ENCODE measurements at regions not wholly inside any gene's neighbourhood (a gene's known extent, or its start where the extent isn't known, plus 50 kb on each side); places are given as distances from the start of the nearest gene placed in this dataset.

DNA sequence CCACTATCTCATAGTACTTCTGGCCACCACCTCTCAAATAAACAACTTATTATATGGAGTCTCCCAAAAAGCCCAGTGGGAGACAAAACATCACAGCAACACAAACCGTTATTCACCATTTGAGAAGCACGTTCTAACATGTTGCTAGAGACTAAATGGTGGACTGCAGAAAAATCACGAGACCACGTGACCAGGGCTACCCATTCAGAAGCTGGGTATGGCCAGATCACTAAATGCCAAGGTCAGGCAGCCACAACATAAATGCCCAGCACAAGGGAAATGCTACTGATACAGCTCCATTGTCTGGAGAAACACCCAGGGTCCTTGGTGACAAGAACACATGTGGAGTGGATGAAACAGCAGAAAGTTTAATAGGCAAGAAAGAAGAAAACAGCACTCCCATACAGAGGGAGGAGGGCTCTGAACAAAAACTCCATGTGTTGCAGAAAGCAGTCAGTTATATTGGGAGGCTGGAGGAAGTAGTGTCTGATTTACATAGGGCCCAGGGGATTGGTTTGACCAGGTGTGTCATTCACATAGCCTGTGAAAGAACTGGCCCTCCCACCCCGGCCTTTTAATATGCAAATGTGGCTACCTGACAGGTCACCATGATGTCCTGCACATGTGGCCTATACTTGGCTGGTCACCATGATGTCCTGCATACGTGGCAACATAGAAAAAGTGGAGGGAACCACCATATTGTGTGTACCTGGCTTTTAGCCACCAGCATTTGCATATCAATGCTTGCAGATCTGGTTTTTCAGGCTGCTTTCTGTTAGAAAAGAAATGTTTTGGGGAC is 97.2 kb downstream of the TRIM36 start:
- ChIA-PET POLR2A (no interaction called here), CTCF (interaction anchor here (0.6 kb wide), 1 partner anchor 726 kb away, joined by 3 read pairs; no protein-coding TSS in a partner anchor)

DNA sequence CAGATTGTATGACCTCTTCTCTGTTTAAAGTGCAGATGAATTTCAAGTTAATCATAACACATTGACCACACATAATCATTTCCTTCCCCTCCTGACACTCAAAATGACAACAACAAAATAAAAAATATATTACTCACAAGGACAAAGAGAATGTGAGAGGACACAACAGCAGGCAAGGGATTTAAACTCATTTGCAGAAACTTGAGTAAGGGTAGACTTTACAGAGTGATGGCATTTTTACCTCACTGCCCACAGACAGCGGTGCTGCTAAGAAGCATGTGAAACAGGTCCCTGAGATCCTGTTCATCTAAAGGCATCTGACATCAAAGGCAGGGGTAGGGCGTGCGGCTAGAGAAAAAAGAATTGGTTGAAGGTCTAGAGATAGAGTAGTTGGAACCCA is 99.0 kb downstream of the TRIM36 start:
- POLR2A ChIA-PET = no interaction called here
- CTCF ChIA-PET = no interaction called here

DNA sequence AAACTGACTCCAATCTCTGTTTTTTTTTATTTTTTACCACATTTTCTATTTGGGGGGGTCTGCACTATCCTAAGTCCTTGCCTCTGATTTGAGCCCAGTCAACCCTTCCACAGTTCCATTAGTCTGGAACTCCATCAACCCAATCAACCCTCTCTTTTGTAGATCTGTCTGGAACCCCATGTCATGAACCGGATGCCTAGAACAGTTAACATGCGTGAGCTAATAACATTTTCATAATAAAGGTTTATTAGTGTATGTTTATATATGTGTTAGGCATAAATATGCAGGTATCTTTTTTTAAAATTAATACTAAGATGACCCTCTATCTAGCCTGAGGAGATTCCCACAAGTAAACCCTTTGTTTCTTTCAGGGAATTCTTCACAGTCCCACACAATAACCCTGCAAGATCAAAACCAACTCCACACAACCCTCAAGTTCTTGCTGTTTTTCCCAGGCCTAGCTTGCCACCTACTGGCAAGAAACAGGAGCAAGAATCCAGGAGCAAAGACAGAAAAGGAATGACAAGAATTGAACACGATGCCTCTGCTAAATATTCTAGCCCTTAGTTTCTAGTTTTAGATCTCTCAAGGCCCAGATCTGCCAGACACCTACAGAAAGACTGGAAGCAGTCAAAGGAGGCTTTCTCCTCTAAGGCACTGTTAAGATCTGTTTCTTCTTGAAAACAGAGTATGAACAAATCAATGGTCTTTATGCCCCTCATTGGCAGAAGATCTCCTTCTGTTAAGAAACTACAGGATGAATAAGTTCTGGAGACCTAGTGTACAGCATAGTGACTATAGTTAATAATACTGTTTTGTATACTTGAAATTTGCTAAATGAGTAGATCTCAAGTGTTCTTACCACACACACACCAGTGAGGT is 100.4 kb downstream of the TRIM36 start:
- ChIA-PET POLR2A (no interaction called here), CTCF (no interaction called here)

DNA sequence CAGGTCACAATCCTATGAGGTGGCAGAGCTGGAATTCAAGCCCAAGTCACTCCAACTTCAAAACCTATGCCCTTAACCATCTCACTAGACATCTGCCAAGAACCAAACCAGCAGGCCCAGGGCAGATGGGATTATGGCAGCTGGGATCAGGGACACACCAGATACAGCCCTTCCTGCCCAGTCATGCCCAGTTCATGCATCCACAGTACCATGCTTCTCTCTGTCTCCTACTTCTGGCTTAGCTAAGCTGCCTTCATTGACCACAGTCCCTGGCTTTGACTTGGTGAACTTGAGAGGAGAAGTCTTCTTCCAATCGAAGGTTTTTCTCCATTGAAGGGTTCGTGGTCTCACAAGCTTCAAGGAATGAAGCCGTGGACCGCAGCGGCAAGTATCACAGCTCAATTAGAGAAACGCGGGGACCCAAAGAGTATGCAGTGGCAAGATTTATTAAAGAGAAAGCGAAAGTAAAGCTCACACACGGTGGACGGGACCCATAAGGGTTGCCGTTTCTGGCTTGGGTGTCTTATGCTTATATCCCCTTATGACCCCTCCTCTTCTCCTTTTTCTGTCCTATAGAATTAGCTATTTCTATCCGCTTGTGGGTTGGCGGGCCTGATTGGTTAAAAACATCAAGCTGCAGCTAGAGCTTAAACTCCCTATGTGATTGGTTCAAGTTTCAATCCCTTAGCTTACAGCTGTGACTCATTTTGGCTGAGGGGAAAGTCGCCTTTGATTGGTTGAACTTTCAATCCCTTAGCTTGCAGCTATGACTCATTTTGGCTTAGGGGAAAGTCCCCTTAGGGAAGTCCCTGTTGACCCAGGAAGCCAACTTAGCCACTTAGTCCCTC is 101.2 kb downstream of the TRIM36 start:
- ChIA-PET CTCF (no interaction called here), POLR2A (no interaction called here)

DNA sequence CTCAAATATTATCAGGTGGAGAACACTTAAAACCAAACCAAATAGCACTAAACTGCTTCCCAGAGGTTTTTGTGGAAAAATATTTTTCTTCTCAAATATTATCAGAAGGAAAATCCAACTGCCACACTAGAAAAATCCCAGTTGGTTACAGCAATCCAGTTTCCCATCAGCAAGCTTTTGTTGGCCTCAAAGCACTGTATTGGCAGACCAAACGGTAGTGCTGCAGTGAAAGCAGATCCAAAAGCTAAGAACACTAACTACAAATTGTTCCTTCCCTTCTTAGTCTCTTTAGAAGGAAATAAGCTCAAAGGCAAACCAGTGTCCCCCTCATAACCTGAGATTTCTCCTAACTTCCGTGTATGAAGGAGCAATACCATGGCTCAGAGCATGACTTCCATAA is 105.3 kb downstream of the TRIM36 start:
- CTCF ChIA-PET = no interaction called here

DNA sequence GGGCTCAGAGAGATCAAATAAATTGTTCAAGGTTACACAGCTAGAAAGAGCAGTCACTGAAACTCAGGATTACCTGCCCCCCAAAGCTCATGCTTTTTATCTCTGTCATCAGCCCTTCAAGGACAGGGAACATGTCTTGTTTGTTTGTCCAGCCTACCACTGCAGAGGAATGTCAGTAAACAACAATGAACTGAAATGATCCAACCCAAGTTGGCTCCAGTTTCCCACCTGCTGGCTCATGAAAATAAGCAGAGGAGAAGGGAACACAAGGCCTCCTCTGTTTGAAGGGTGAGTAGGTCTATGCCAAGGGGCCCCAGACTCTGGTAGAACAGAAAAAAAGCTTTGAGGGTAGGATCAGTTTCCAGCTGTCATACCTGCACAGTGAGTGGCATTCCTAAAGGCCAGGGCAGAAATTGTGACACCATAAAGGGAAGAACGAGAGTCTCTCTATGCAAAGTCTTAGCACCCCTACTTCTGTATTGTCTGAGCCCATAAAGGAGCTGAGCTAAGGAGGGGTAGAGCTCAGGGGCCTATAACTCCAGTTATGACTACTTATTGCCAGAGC is 115.2 kb downstream of the TRIM36 start:
- ChIA-PET POLR2A (no interaction called here), CTCF (no interaction called here)

More for the DNA sequence above, 105.3 kb downstream of the TRIM36 start:
- POLR2A ChIA-PET = no interaction called here

DNA sequence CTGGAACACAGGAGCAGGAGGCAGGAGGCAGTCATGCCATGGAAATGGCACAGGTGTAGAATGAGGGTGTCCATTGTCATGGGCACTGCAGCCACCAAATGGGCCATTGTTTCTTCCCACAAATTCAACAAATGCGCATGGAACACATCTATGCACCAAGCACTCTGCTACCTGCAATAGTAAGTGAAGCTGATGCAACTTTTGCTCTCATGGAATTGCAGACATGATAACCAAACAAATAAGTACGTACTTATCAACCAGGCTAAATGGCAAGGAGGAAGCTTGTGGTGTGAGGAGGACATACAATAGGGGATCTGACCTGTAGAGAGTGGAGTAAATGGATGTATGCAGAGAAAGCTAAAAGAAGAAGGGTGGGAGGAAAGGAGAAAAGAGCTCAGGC is 116.8 kb downstream of the TRIM36 start:
- ChIA-PET CTCF (no interaction called here), POLR2A (no interaction called here)

DNA sequence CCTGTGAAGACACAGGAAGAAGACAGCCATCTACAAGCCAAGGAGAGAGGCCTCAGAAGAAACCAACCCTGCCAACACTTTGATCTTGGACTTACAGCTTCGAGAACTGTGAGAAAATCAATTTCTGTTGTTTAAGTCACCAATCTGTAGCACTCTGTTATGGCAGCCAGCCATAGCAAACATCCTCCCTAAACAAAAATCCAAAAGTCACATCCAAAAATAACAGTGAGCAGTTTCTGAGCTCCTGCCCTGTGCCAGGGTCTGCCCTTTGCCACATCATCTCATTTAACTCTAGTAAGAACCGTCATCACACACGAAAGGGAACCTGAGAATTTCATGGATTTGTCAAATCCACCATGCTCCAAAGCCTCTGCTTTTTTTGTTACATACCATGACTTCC is 118.8 kb downstream of the TRIM36 start:
- ChIA-PET POLR2A (no interaction called here), CTCF (no interaction called here)

DNA sequence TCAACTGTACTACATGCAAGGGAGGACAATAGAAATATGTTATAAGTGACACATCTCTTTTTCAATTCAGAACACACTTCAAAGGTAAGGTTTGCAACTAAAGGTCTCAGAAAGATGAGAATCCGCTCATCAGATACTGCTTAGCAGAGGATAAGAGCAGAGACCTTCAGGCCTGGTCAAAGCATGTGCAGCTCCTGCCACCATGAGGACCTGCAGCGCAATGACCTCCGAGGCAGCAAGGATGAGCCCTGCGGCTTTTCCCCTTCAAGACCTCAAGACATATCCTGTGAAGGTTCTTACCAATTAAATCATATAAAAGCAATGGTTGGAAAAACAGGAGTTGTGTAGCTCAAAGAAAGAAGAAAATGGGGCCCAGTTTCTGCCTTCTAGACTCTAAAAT is 135.8 kb downstream of the TRIM36 start:
- ChIA-PET CTCF (no interaction called here), POLR2A (no interaction called here)

DNA sequence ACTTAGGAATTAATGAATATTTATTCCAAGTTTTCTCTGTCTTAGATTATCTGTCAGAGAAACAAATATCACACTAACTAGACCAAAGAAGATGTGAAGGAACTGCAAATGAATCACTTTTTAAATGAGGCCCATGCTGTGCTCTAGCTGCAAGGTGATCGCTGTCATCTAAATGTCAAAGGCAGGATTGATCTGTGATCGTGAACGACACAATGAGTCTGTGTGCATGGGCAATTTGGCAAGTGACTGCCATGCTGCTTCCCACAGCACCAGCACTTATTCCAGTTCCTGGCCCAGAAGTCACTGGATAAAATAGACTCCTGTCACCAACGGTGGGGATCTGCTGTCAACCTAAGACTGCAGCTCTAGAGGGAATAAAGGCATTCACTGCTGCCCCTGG is 141.2 kb downstream of the TRIM36 start:
- ChIA-PET CTCF (no interaction called here), POLR2A (no interaction called here)

DNA sequence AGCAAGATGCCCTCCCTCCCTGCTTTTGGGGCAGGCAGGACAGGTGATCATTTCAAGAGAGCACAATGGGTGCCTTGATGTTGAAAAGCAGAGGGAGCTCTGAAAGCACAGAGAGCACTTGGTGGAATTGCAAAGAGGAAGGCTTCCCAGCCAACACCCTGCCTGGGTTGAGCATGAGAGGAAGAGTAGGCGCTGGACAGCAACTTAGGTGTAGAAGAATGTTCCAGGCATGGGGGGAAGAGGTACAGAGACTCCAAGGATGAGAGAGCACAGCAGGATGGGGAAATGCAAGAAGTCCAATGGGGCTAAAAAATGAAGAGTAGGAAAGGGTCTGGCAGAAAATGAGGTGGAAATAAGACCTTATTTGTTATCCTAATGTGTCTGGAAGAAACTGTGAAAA is 144.8 kb downstream of the TRIM36 start:
- POLR2A ChIA-PET = no interaction called here
- CTCF ChIA-PET = no interaction called here

DNA sequence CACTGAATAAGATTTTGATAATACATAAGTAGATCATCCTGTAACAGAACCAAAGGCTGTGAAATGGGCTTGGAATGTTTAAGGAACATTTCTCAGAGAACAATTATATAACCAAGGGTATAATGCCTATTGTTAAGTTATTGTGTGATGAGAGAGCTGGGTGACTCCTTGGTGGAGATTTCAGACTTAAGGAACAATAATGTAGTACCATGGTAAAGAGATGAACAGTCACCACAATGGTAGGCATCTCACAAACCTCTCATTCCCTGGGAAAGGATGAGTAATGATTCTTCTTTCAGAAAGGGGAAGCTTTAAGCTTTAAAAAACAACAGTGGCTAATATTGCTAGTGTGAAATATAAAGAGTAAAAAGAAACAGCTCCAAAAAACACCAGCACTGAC is 147.4 kb downstream of the TRIM36 start:
- CTCF ChIA-PET = no interaction called here
- POLR2A ChIA-PET = no interaction called here

DNA sequence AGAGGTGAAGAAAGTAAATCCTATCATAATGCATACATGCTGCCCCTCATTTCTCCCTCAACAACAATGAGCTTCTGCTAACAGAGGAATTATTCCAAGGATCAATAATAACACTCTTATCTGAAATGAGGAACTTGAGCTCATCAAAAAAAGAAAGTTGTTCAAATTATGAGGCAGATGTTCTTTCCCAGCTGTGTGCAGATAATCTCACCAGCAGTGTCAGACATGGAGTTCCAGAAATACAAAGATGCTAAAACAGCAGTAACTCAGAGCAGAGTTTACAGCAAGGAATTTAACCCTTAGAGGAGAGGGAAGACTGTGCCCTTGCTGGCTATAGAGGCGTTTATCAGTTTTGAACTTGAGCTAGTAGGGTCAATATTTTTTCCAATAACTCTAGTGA is 153.1 kb downstream of the TRIM36 start:
- ChIA-PET CTCF (no interaction called here), POLR2A (no interaction called here)

DNA sequence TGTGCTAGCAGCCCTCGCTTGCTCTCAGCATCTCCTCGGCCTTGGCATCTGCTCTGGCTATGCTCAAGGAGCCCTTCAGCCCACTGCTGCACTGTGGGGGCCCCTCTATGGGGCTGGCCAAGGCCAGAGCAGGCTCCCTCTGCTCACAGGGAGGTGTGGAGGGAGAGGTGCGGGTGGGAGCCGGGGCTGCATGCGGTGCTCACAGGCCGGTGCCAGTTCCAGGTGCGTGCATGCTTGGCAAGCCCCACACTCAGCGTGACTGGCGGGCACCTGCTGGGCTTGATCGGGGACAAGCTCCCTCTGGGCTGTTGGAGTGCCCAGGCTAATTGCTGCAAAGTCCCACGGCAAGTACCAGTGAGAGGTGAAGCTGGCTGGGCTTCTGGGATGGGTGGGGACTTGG is 170.5 kb downstream of the TRIM36 start:
- POLR2A ChIA-PET = no interaction called here
- CTCF ChIA-PET = no interaction called here

DNA sequence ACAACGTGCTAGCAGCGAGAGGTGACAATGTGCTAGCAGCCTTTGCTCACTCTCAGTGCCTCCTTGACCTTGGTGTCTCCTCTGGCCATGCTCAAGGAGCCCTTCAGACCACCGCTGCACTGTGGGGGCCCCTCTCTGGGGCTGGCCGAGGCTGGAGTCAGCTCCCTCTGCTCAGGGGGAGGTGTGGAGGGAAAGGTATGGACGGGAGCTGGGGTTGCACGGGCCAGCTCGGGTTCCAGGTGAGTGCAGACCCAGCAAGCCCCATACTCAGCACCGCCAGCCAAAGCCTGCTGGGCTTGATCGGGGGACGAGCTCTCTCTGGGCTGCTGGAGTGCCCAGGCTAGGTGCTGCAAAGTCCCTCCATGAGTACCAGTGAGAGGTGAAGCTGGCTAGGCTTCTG is 180.2 kb downstream of the TRIM36 start:
- POLR2A ChIA-PET = no interaction called here
- CTCF ChIA-PET = no interaction called here

DNA sequence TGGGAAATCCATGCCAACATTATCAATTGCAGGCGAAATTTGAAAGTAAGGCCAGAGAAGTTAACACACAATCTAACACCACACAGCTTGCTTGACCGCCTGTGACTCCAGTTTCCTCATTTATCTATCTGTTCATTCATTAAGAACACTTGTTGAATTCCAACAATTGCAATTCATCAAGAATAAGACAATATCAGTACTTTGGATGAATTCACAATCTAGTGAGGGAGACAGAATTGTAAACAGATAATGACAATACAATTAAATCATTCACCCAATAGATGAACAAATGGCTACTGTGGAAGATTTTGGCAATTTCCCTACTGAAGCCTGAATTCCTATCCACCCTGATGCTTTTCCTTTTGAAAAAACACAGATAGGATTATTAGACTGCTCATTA is 181.6 kb downstream of the TRIM36 start:
- POLR2A ChIA-PET = no interaction called here
- CTCF ChIA-PET = interaction anchor here (0.5 kb wide), 1 partner anchor 18 kb away, joined by 3 read pairs; no protein-coding TSS in a partner anchor

DNA sequence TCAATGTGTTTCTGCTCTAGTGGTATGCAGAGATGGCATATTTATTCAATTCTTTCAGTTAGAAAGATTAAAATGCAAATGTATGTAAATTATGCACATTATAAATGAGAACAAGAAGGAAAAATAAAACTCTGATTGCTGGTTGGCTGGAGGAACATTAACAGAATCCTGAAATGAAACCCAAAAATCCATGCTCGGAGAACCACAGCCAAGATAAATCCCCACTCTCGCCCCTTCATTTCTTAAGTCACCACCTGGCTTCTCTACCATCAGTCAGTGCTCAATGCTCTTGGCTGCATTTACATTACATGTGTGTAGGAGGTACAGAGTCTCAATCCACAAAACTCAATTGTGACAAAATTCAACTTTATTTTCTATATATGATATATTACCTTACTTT is 184.9 kb downstream of the TRIM36 start:
- ChIA-PET POLR2A (no interaction called here), CTCF (no interaction called here)

DNA sequence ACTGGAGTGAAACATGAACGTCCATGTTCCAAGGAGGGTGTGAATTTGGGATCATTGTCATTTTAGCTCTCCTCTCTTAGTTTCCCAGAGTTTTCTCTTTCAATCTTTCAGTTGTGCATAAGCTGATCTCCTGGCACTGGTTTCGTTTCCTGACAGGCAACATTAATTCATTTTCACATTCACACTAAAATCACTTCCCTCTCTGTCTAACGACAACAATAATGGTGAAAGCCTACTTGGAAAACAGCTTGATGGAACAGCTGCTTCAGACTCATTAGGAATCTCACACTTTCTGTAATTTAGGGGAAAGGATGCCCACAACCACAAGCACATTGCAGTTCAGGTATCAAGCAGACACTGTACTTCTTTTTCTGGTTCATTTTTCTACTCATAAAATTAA is 188.6 kb downstream of the TRIM36 start:
- POLR2A ChIA-PET = no interaction called here
- CTCF ChIA-PET = no interaction called here

DNA sequence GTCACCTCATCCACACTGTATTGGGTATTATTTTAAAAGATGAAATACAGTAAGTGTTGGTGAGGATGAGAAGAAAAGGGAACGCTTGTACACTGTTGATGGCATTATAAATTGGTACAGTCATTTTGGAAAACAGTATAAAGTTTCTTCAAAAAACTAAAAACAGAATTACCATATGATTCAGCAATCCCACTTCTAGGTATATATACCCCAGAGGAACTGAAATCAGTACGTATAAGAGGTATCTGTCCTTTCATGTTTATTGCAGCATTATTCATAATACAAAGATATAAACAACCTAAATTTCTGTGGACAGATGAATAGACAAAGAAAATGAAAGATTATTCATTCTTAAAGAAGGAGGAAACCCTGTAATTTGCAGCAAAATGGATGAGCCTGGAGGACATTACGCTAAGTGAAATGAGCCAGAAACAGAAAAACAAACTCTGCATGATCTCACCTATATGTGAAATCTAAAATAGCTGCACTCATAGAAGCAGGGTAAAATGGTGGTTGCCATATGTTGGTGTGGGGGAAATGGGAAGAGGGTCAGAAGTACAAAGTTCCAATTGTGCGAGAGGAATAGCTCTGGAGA is 191.6 kb downstream of the TRIM36 start:
- ChIA-PET POLR2A (no interaction called here), CTCF (no interaction called here)

DNA sequence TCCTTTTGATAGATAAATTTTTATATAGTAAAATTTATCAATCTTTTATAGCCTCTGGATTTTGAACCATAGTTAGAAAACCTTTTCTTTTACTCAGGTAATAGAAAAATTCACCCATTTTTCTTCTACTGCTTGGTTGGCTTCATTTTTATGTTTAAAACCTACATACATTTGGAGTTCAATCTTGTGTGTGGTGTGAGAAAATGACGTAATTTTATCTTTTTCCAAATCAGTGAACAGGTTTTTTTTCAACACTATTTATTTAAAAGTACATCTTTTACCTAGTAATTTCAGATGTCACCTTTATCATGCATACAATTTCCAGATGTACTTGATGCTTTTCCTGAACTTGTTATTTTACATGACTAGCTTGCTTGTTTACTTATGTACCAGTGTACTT is 200.2 kb downstream of the TRIM36 start:
- ChIA-PET POLR2A (no interaction called here), CTCF (interaction anchor here (0.7 kb wide), 1 partner anchor 18 kb away, joined by 3 read pairs; no protein-coding TSS in a partner anchor)
